Natural killer cell treated with Interleukin-12 subunit alpha and Interleukin-12 subunit beta and Interleukin-15 and Interleukin-18, amount 100 ng/mL, for 72 hours (primary cell): ENCODE measurements at regions not wholly inside any gene's neighbourhood (a gene's known extent, or its start where the extent isn't known, plus 50 kb on each side); places are given as distances from the start of the nearest gene placed in this dataset.
"Not testable (repeated sequence)": the region's sequence is repeated elsewhere in the genome, so short reads cannot be mapped to it uniquely, and the experiment has no call there.

ENCODE experiments used
- ATAC-seq, 2 donors: fragments of 150-1000 bp; cut with Tn5 transposase in 1 of 2; sonication (Bioruptor Pico), chemical (Tn5 transposase) in 1 of 2; 2 replicates each; pipeline ENCODE4 v1.10.0; 2021
- DNase-seq: peaks from one replicate; pipeline ENCODE4 v3.0.0; 2022; ENCODE audit warnings: low spot score
- H3K27ac Mint-ChIP-seq, 2 donors: 1 replicate in 1 of 2; 2 replicates in 1 of 2; pipeline ENCODE4 v1.8.0; 2022; ENCODE audit warnings: mixed read lengths in 2 of 2, mild to moderate bottlenecking in 1 of 2, moderate library complexity in 1 of 2
- H3K27me3 Mint-ChIP-seq, 2 donors: 1 replicate in 1 of 2; 2 replicates in 1 of 2; pipeline ENCODE4 v1.8.0; 2022; ENCODE audit warnings: mixed read lengths in 2 of 2
- H3K36me3 Mint-ChIP-seq: one replicate; pipeline ENCODE4 v1.8.0; 2022; ENCODE audit warnings: mixed read lengths
- H3K4me1 Mint-ChIP-seq, 2 donors: 1 replicate in 1 of 2; 2 replicates in 1 of 2; pipeline ENCODE4 v1.8.0; 2022; ENCODE audit warnings: low read depth in 2 of 2, mixed read lengths in 2 of 2, mild to moderate bottlenecking in 1 of 2
- H3K4me3 Mint-ChIP-seq: one replicate; pipeline ENCODE4 v1.8.0; 2022; ENCODE audit warnings: mixed read lengths
- H3K9me3 Mint-ChIP-seq: 2 replicates; pipeline ENCODE4 v1.8.0; 2022; ENCODE audit warnings: mixed read lengths

- not testable (repeated sequence) for H3K36me3 Mint-ChIP-seq, H3K4me1 Mint-ChIP-seq, H3K4me3 Mint-ChIP-seq, H3K9me3 Mint-ChIP-seq, DNase-seq, H3K27ac Mint-ChIP-seq, ATAC-seq
- H3K27me3 Mint-ChIP-seq: peaks cover 8 to 21% of the 10 kb centered on the region in 2 donors
Measured at GRCh38 chr7:98770085-98770484, 99.7 kb downstream of the TMEM130 start.

- DNase-seq (no peak), ATAC-seq (no peak)
- Mint-ChIP-seq H3K4me3 (no peak overlapping the region), H3K9me3 (no peaks in the 10 kb centered on the region), H3K27ac (no peak overlapping the region), H3K36me3 (no peaks in the 10 kb centered on the region), H3K4me1 (no peaks in the 10 kb centered on the region), H3K27me3 (peaks cover 8 to 26% of the 10 kb centered on the region in 2 donors)
Measured at GRCh38 chr7:98771519-98771918, 98.3 kb downstream of the TMEM130 start.

- Mint-ChIP-seq H3K36me3 (no peaks in the 10 kb centered on the region), H3K27me3 (peaks cover 8 to 26% of the 10 kb centered on the region in 2 donors), H3K4me1 (no peaks in the 10 kb centered on the region), H3K9me3 (no peaks in the 10 kb centered on the region), H3K4me3 (no peak overlapping the region), H3K27ac (no peak overlapping the region)
- DNase-seq: peak; percentile 41
- no peak for ATAC-seq
Measured at GRCh38 chr7:98771941-98772603, 97.7 kb downstream of the TMEM130 start.

GRCh38 chr7:98774884-98775283, 94.9 kb downstream of the TMEM130 start:
- peaks cover 8 to 26% of the 10 kb centered on the region in 2 donors for H3K27me3 Mint-ChIP-seq
- H3K4me3 Mint-ChIP-seq: no peak overlapping the region
- no peak for ATAC-seq
- H3K4me1 Mint-ChIP-seq: no peaks in the 10 kb centered on the region
- no peaks in the 10 kb centered on the region for H3K36me3 Mint-ChIP-seq
- H3K9me3 Mint-ChIP-seq: no peaks in the 10 kb centered on the region
- no peak overlapping the region for H3K27ac Mint-ChIP-seq
- DNase-seq: no peak

GRCh38 chr7:98777051-98777450, 92.8 kb downstream of the TMEM130 start:
- peaks cover 4 to 10% of the 10 kb centered on the region in 2 donors for H3K27me3 Mint-ChIP-seq
- H3K9me3 Mint-ChIP-seq: no peaks in the 10 kb centered on the region
- H3K4me3 Mint-ChIP-seq: no peak overlapping the region
- H3K27ac Mint-ChIP-seq: no peak overlapping the region
- DNase-seq: no peak
- ATAC-seq: no peak
- H3K36me3 Mint-ChIP-seq: no peaks in the 10 kb centered on the region
- no peaks in the 10 kb centered on the region for H3K4me1 Mint-ChIP-seq

- peaks cover 0 to 6% of the 10 kb centered on the region in 2 donors for H3K27me3 Mint-ChIP-seq
- H3K27ac Mint-ChIP-seq: no peak overlapping the region
- ATAC-seq: no peak
Measured at GRCh38 chr7:98778421-98778820, 91.4 kb downstream of the TMEM130 start.

GRCh38 chr7:98779800-98780587, 89.8 kb downstream of the TMEM130 start:
- Mint-ChIP-seq H3K36me3 (no peaks in the 10 kb centered on the region), H3K4me1 (no peaks in the 10 kb centered on the region), H3K27me3 (peaks cover 0 to 6% of the 10 kb centered on the region in 2 donors), H3K27ac (no peak overlapping the region), H3K9me3 (no peaks in the 10 kb centered on the region), H3K4me3 (no peak overlapping the region)
- DNase-seq (no peak), ATAC-seq (no peak)

More at GRCh38 chr7:98778421-98778820, 91.4 kb downstream of the TMEM130 start:
- Mint-ChIP-seq H3K36me3 (no peaks in the 10 kb centered on the region), H3K4me3 (no peak overlapping the region), H3K9me3 (no peaks in the 10 kb centered on the region), H3K4me1 (no peaks in the 10 kb centered on the region)
- DNase-seq: no peak

GRCh38 chr7:98784216-98784785, 85.5 kb downstream of the TMEM130 start:
- Mint-ChIP-seq H3K4me3 (no peak overlapping the region), H3K27me3 (peaks cover 0 to 3% of the 10 kb centered on the region in 2 donors)

GRCh38 chr7:98785929-98786571, 83.8 kb downstream of the TMEM130 start:
- Mint-ChIP-seq H3K9me3 (no peaks in the 10 kb centered on the region), H3K4me1 (no peaks in the 10 kb centered on the region), H3K27me3 (peaks cover 0 to 3% of the 10 kb centered on the region in 2 donors), H3K36me3 (no peaks in the 10 kb centered on the region), H3K27ac (no peak overlapping the region), H3K4me3 (no peak overlapping the region)
- DNase-seq: peak; percentile 39
- ATAC-seq: no peak

More at GRCh38 chr7:98784216-98784785, 85.5 kb downstream of the TMEM130 start:
- ATAC-seq (no peak), DNase-seq (peak; percentile 6)
- Mint-ChIP-seq H3K36me3 (no peaks in the 10 kb centered on the region), H3K9me3 (no peaks in the 10 kb centered on the region), H3K27ac (no peak overlapping the region), H3K4me1 (no peaks in the 10 kb centered on the region)

GRCh38 chr7:98788966-98789365, 80.8 kb downstream of the TMEM130 start:
- no peak overlapping the region for H3K4me3 Mint-ChIP-seq
- ATAC-seq (no peak), DNase-seq (peak; percentile 57)
- peaks cover 0 to 6% of the 10 kb centered on the region in 2 donors for H3K27me3 Mint-ChIP-seq
- no peaks in the 10 kb centered on the region for H3K36me3 Mint-ChIP-seq
- no peak overlapping the region for H3K27ac Mint-ChIP-seq
- no peaks in the 10 kb centered on the region for H3K4me1 Mint-ChIP-seq
- H3K9me3 Mint-ChIP-seq: no peaks in the 10 kb centered on the region

GRCh38 chr7:98794453-98794852, 75.4 kb downstream of the TMEM130 start:
- H3K4me1 Mint-ChIP-seq, H3K36me3 Mint-ChIP-seq, H3K27ac Mint-ChIP-seq, DNase-seq, ATAC-seq, H3K27me3 Mint-ChIP-seq, H3K4me3 Mint-ChIP-seq, H3K9me3 Mint-ChIP-seq: not testable (repeated sequence)

GRCh38 chr7:98795741-98796493, 73.9 kb downstream of the TMEM130 start:
- H3K4me1 Mint-ChIP-seq: no peaks in the 10 kb centered on the region
- ATAC-seq (peak in 1 of 2 donors; percentile 67), DNase-seq (no peak)
- peaks cover 5 to 9% of the 10 kb centered on the region in 2 donors for H3K27me3 Mint-ChIP-seq
- H3K27ac Mint-ChIP-seq: no peak overlapping the region
- H3K4me3 Mint-ChIP-seq: no peak overlapping the region
- H3K9me3 Mint-ChIP-seq: peaks cover 3% of the 10 kb centered on the region
- H3K36me3 Mint-ChIP-seq: no peaks in the 10 kb centered on the region
